GM12873 (cell line): ENCODE measurements at regions not wholly inside any gene's neighbourhood (a gene's known extent, or its start where the extent isn't known, plus 50 kb on each side); places are given as distances from the start of the nearest gene placed in this dataset.

Experiments used
- TF ChIP-seq, protein P1 (sequence below): IDR thresholded peaks from 2 replicates; pipeline ENCODE4 v1.5.1; 2012; ENCODE audit warnings: low read depth, mild to moderate bottlenecking, moderate library complexity, low read length, control low read depth; ENCODE audit not compliant: insufficient read depth; ENCODE audit errors: missing control alignments

DNA sequence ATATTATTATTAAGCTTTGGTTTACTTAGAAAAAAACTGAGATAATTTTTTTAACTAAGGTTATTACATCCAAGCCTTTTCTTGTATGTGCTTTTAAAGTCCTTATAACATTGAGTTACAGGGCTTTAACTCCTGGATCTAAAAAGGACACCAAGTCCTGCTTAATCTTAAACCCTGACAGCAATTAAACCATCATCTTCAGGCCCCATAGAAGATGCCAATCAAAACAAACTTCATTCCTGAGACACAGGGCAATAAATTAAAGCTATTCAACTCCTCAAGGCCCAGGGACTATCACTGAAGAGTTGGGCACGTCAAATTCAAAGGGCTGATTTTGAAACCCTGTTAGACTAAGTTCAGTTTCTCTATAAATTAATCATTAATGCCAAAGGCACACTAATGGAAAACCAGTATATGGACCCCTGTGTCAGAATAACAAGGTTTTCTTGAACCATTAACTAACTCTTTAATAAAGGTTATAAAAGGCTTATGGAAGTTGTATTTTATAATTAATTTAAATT, 1152.6 kb downstream of the NSUN3 start:
- TF ChIP-seq, protein P1, sequence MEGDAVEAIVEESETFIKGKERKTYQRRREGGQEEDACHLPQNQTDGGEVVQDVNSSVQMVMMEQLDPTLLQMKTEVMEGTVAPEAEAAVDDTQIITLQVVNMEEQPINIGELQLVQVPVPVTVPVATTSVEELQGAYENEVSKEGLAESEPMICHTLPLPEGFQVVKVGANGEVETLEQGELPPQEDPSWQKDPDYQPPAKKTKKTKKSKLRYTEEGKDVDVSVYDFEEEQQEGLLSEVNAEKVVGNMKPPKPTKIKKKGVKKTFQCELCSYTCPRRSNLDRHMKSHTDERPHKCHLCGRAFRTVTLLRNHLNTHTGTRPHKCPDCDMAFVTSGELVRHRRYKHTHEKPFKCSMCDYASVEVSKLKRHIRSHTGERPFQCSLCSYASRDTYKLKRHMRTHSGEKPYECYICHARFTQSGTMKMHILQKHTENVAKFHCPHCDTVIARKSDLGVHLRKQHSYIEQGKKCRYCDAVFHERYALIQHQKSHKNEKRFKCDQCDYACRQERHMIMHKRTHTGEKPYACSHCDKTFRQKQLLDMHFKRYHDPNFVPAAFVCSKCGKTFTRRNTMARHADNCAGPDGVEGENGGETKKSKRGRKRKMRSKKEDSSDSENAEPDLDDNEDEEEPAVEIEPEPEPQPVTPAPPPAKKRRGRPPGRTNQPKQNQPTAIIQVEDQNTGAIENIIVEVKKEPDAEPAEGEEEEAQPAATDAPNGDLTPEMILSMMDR: no peak

DNA sequence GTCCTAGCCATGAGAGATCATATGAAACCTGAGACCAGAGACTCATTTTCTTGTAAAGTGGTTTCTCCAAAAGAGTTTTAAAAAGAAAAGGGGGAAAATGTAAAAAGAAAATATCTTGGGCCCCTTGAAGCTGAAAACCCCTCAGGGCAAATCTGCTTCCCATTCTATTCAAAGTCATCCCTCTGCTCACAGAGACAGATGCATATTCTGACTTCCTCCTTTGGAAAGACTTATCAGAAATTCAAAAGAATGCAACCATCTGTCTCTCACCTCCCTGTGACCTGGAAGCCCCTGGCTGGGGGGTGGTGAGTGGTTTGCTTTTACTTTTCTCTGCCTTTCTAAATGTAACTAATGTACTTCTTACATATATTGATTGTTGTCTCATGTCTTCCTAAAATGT, 1154.8 kb downstream of the NSUN3 start:
- TF ChIP-seq, protein P1: no peak

DNA sequence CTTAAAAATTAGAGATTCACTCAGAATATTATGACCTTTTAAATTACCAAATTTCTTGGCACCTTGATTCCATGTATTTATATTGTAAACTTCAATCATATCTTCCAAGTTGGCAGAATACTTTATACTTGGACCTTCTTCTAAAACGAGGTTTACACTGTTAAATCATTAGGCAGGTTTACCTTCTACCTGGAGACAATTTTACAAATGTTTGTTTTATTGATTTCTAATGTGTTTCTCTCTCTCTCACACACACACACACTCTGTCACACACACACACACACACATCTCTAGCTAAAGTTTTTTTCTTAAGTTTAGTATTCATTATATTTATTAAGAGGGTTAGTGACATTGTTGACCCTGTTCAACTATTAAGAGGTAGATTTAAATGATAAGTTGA, 1155.6 kb downstream of the NSUN3 start:
- TF ChIP-seq, protein P1: no peak

DNA sequence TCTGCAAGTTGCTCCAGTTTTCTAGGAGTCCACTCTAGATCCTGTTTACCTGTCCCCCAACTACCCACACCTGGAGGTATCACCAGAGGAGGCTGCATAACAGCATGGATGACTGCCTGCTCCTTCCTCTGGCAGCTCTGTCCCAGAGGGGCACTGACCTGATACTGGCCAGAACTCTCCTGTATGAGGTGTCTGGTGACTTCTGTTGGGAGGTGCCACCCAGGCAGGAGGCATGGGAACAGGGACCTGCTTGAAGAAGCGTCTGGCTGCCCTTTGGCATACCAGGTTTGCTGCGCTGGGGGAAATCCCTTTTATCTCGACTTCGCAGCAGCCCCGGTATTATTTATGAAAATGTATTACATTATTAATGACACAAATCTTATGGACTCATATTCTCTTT, 1163.6 kb downstream of the NSUN3 start:
- TF ChIP-seq, protein P1: no peak

DNA sequence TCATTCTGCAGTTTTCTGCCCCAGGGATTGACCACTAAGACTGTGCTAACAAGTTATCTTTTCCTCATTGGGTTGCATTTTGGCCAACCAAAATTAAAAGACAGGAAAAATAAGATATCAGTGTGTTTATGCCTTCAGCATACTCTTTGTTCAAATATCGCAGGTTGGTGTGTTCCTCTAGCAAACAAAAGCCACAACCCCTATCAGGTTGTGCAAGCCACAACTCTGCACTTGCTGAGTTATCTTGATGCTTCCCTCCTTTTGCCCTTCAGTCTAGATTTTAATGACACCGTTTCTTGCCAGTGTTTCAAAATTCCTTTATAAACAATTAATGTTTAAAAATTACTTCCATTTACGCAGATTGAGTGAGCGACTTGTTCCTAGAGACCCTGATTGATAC, 1164.2 kb downstream of the NSUN3 start:
- TF ChIP-seq, protein P1: no peak

DNA sequence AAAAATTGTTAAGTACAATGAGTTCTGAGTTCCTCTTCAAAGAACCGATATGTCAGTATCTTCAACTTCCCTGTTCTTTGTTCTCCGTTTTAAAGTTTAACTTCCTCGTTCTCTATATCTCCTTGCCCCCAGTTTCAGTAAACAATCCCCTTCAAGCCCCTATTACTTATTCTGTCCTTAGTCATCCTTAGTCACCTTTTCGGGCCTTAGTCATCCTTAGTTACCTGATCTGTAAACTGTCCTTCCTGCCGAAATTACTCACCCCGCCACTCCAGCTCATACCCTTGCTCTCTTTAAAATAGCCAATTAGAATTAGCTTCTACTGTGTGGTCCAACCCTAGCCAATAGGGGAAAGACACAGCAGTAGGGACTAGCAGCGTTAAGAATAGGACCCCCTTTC, 1165.6 kb downstream of the NSUN3 start:
- TF ChIP-seq, protein P1: no peak

DNA sequence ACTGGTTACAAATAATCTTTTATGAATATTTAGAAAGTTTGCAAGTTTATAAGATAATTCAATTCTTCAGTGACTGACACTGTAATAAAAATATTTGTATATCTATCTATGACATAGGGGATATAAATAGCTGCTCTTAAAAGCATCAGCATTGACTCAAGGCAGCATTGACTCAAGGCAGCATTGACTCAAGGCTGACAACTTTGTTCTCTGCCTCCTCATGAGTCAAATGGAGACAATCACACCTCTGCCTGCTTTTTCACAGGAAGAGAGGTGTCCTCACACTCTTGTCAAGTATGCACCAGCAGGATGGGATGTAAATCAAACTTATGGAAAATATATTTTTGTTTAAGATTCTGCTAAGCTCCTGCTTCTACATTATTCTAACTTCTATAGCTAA, 1173.1 kb downstream of the NSUN3 start:
- TF ChIP-seq, protein P1: no peak
